ENCODE measurements at regions not wholly inside any gene's neighbourhood (a gene's known extent, or its start where the extent isn't known, plus 50 kb on each side); places are given as distances from the start of the nearest gene placed in this dataset.

GRCh38 chr9:18410983-18411382 is 63.0 kb upstream of the ADAMTSL1 start:
- no peak for DNase-seq

- no peak for DNase-seq
These were observed 52.6 kb upstream of the ADAMTSL1 start for GRCh38 chr9:18421391-18421790.

GRCh38 chr9:18422296-18423036 is 51.5 kb upstream of the ADAMTSL1 start:
- DNase-seq = no peak

GRCh38 chr9:18423791-18424531 is 50.0 kb upstream of the ADAMTSL1 start:
- DNase-seq = no peak
